Neural cell (in vitro differentiated cells): ENCODE measurements at regions not wholly inside any gene's neighbourhood (a gene's known extent, or its start where the extent isn't known, plus 50 kb on each side); places are given as distances from the start of the nearest gene placed in this dataset.

ENCODE experiments used
- H2AFZ ChIP-seq: fragments of 200-600, 300-800 bp; sonication (generic), shearing (Covaris generic); 2 replicates; pipeline ENCODE4 v1.6.0; 2014; ENCODE audit warnings: low read depth, mild to moderate bottlenecking, antibody characterized with exemption, low read length, moderate library complexity
- H3F3A ChIP-seq: fragments of 200-600 bp; shearing (Covaris generic); 2 replicates; pipeline ENCODE4 v1.6.1; 2016; ENCODE audit warnings: mild to moderate bottlenecking, moderate library complexity, mixed read lengths, antibody characterized with exemption, low read length; ENCODE audit not compliant: insufficient read depth, poor library complexity, severe bottlenecking
- H3K27ac ChIP-seq: fragments of 200-600, 300-800 bp; sonication (generic), shearing (Covaris generic); 2 replicates; pipeline ENCODE4 v1.5.1; 2014; ENCODE audit warnings: mild to moderate bottlenecking, low read length, moderate library complexity
- H3K27me3 ChIP-seq: fragments of 300-800, 200-600 bp; sonication (generic), shearing (Covaris generic); 2 replicates; pipeline ENCODE4 v1.6.0; 2014; ENCODE audit warnings: mild to moderate bottlenecking, low read depth, low read length, moderate library complexity; ENCODE audit not compliant: insufficient read depth
- H3K36me3 ChIP-seq: fragments of 300-800, 200-600 bp; sonication (generic), shearing (Covaris generic); 2 replicates; pipeline ENCODE4 v1.5.1; 2014; ENCODE audit warnings: mild to moderate bottlenecking, antibody characterized with exemption, low read length, moderate library complexity; ENCODE audit not compliant: insufficient read depth
- H3K4me2 ChIP-seq: fragments of 300-800, 200-600 bp; sonication (generic), shearing (Covaris generic); 2 replicates; pipeline ENCODE4 v1.6.0; 2014; ENCODE audit warnings: mild to moderate bottlenecking, low read length
- H3K4me3 ChIP-seq: fragments of 300-800, 200-600 bp; sonication (generic), shearing (Covaris generic); 2 replicates; pipeline ENCODE4 v1.5.1; 2014; ENCODE audit warnings: mild to moderate bottlenecking, low read length, moderate library complexity
- H3K79me2 ChIP-seq: fragments of 200-600 bp; shearing (Covaris generic); replicated peaks from 2 replicates; pipeline ENCODE4 v1.6.0; 2014; ENCODE audit warnings: mild to moderate bottlenecking, low read length, moderate library complexity; ENCODE audit not compliant: insufficient read depth
- H3K9ac ChIP-seq: fragments of 300-800, 200-600 bp; sonication (generic), shearing (Covaris generic); 2 replicates; pipeline ENCODE4 v1.6.1; 2016; ENCODE audit warnings: mild to moderate bottlenecking, low read length, mixed read lengths
- H3K9me2 ChIP-seq: fragments of 200-600 bp; shearing (Covaris generic); 2 replicates; pipeline ENCODE4 v1.6.1; 2016; ENCODE audit warnings: mild to moderate bottlenecking, low read length, mixed read lengths; ENCODE audit not compliant: insufficient read depth
- H3K9me3 ChIP-seq: fragments of 200-600, 300-800 bp; sonication (generic), shearing (Covaris generic); 2 replicates; pipeline ENCODE4 v1.6.1; 2016; ENCODE audit warnings: mild to moderate bottlenecking, mixed run types, low read length, moderate library complexity, mixed read lengths
- H4K20me1 ChIP-seq: fragments of 200-600 bp; shearing (Covaris generic); 2 replicates; pipeline ENCODE4 v1.6.1; 2016; ENCODE audit warnings: mild to moderate bottlenecking, mixed run types; ENCODE audit not compliant: insufficient read depth
- CTCF ChIP-seq: fragments of 450-650 bp; IDR thresholded peaks from 2 replicates; pipeline ENCODE4 v1.5.1; 2014; ENCODE audit warnings: antibody characterized with exemption, mild to moderate bottlenecking, moderate library complexity; ENCODE audit not compliant: poor library complexity, severe bottlenecking
- EP300 ChIP-seq: fragments of 450-650 bp; conservative IDR thresholded peaks from 2 replicates; pipeline ENCODE4 v1.6.1; 2014; ENCODE audit warnings: antibody characterized with exemption, mild to moderate bottlenecking, moderate library complexity; ENCODE audit not compliant: poor library complexity, severe bottlenecking
- EZH2 ChIP-seq: fragments of 200-600, 300-800 bp; shearing (Covaris generic), sonication (generic); IDR thresholded peaks from 2 replicates; pipeline ENCODE4 v1.6.1; 2014; ENCODE audit warnings: antibody characterized with exemption, low read length, borderline replicate concordance, mild to moderate bottlenecking; ENCODE audit not compliant: insufficient read depth, poor library complexity, severe bottlenecking
- MXI1 ChIP-seq: fragments of 450-650 bp; conservative IDR thresholded peaks from 2 replicates; pipeline ENCODE4 v1.6.1; 2014; ENCODE audit warnings: antibody characterized with exemption, mild to moderate bottlenecking; ENCODE audit not compliant: poor library complexity, severe bottlenecking
- POLR2AphosphoS5 ChIP-seq: IDR thresholded peaks from 2 replicates; pipeline ENCODE4 v1.6.1; 2012
- RAD21 ChIP-seq: fragments of 450-650 bp; conservative IDR thresholded peaks from 2 replicates; pipeline ENCODE4 v1.6.1; 2014; ENCODE audit warnings: antibody characterized with exemption, mild to moderate bottlenecking, moderate library complexity
- REST ChIP-seq: IDR thresholded peaks from 2 replicates; pipeline ENCODE4 v1.6.1; 2012; ENCODE audit warnings: borderline replicate concordance
- SMC3 ChIP-seq: fragments of 450-650 bp; conservative IDR thresholded peaks from 2 replicates; pipeline ENCODE4 v1.6.1; 2014; ENCODE audit warnings: antibody characterized with exemption, mild to moderate bottlenecking, moderate library complexity; ENCODE audit not compliant: poor library complexity
- TAF1 ChIP-seq: IDR thresholded peaks from 2 replicates; pipeline ENCODE4 v1.6.1; 2012; ENCODE audit warnings: low read depth

GRCh38 chr9:90966480-90967144 lies 165.0 kb downstream of the SYK start:
- no peak overlapping the region for H3K4me2 ChIP-seq
- TF ChIP-seq RAD21: no peak
- TF ChIP-seq SMC3: no peak
- no peak for TF ChIP-seq MXI1
- no peak for TF ChIP-seq EZH2
- TF ChIP-seq EP300: no peak
- no peak for TF ChIP-seq REST
- no peak for TF ChIP-seq TAF1
- TF ChIP-seq CTCF: no peak
- TF ChIP-seq POLR2AphosphoS5: no peak
- H3K27me3 ChIP-seq: no peaks in the 10 kb centered on the region
- H3K9me2 ChIP-seq: no peaks in the 10 kb centered on the region
- H3K9ac ChIP-seq: no peak overlapping the region
- no peaks in the 10 kb centered on the region for H3K79me2 ChIP-seq
- no peak overlapping the region for H3K27ac ChIP-seq
- H4K20me1 ChIP-seq: no peaks in the 10 kb centered on the region
- no peaks in the 10 kb centered on the region for H3K36me3 ChIP-seq
- no peaks in the 10 kb centered on the region for H3K9me3 ChIP-seq
- no peak overlapping the region for H3K4me3 ChIP-seq
- H2AFZ ChIP-seq: no peak overlapping the region
- H3F3A ChIP-seq: no peaks in the 10 kb centered on the region

- H3K27me3 ChIP-seq: no peaks in the 10 kb centered on the region
- H3K9me2 ChIP-seq: no peaks in the 10 kb centered on the region
- no peak overlapping the region for H3K27ac ChIP-seq
- H3K36me3 ChIP-seq: no peaks in the 10 kb centered on the region
- H3F3A ChIP-seq: no peaks in the 10 kb centered on the region
- H3K4me2 ChIP-seq: no peak overlapping the region
- H3K9me3 ChIP-seq: no peaks in the 10 kb centered on the region
- H4K20me1 ChIP-seq: no peaks in the 10 kb centered on the region
- no peak for TF ChIP-seq EZH2
- H2AFZ ChIP-seq: no peak overlapping the region
- H3K4me3 ChIP-seq: no peak overlapping the region
- H3K9ac ChIP-seq: no peak overlapping the region
- no peaks in the 10 kb centered on the region for H3K79me2 ChIP-seq
Observed at GRCh38 chr9:90967145-90967538, 165.5 kb downstream of the SYK start.
